ENCODE measurements at regions not wholly inside any gene's neighbourhood (a gene's known extent, or its start where the extent isn't known, plus 50 kb on each side); places are given as distances from the start of the nearest gene placed in this dataset.
"Not testable (repeated sequence)": the region's sequence is repeated elsewhere in the genome, so short reads cannot be mapped to it uniquely, and the experiment has no call there.

DNA sequence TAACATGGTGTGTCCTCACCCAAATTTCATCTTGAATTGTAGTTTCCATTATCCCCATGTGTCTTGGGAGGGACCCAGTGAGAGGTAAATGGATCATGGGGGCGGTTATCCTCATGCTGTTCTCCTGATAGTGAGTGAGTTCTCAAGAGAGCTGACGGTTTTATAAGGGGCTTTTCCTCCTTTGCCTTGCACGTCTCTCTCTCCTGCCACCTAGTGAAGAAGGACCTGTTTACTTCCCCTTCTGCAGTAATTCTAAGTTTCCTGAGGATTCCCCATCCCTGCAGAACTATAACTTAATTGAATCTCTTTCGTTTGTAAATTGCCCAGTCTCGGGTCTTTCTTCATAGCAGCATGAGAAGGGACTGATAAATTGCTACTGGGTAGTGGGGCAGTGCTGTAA, 789.3 kb downstream of the FRK start:
- ATAC-seq = no peak
- no peak overlapping the region for H3K4me3 Mint-ChIP-seq
- no peaks in the 10 kb centered on the region for H3K4me1 Mint-ChIP-seq
- H3K27me3 Mint-ChIP-seq = no peaks in the 10 kb centered on the region
- H3K27ac Mint-ChIP-seq = no peak overlapping the region
- no peaks in the 10 kb centered on the region for H3K36me3 Mint-ChIP-seq (ENCODE audit: low read depth)
- no peak for DNase-seq
- H3K9me3 Mint-ChIP-seq = peaks cover 9% of the 10 kb centered on the region

GRCh38 chr6:115270953-115271352, 789.7 kb downstream of the FRK start:
- no peak for ATAC-seq
- H3K9me3 Mint-ChIP-seq = peaks cover 13% of the 10 kb centered on the region
- H3K27me3 Mint-ChIP-seq = no peaks in the 10 kb centered on the region
- H3K36me3 Mint-ChIP-seq (ENCODE audit: low read depth) = no peaks in the 10 kb centered on the region
- no peak overlapping the region for H3K4me3 Mint-ChIP-seq
- no peak for DNase-seq
- no peaks in the 10 kb centered on the region for H3K4me1 Mint-ChIP-seq
- H3K27ac Mint-ChIP-seq = no peak overlapping the region

GRCh38 chr6:115241373-115241772, 819.3 kb downstream of the FRK start:
- H3K36me3 Mint-ChIP-seq (ENCODE audit: low read depth) = no peaks in the 10 kb centered on the region

GRCh38 chr6:115221198-115221597, 839.5 kb downstream of the FRK start:
- peaks cover 36% of the 10 kb centered on the region for H3K9me3 Mint-ChIP-seq

More at GRCh38 chr6:115241373-115241772, 819.3 kb downstream of the FRK start:
- Mint-ChIP-seq H3K4me1 (no peaks in the 10 kb centered on the region), H3K27me3 (no peaks in the 10 kb centered on the region), H3K27ac (no peak overlapping the region), H3K9me3 (peaks cover 8% of the 10 kb centered on the region), H3K4me3 (no peak overlapping the region)
- ATAC-seq = no peak
- no peak for DNase-seq

GRCh38 chr6:115220551-115221159, 840.0 kb downstream of the FRK start:
- Mint-ChIP-seq H3K27me3 (no peaks in the 10 kb centered on the region), H3K4me3 (no peak overlapping the region), H3K27ac (no peak overlapping the region), H3K9me3 (peaks cover 41% of the 10 kb centered on the region), H3K36me3 (ENCODE audit: low read depth) (no peaks in the 10 kb centered on the region), H3K4me1 (no peaks in the 10 kb centered on the region)
- no peak for DNase-seq
- ATAC-seq = no peak

More at GRCh38 chr6:115221198-115221597, 839.5 kb downstream of the FRK start:
- Mint-ChIP-seq H3K27ac (no peak overlapping the region), H3K36me3 (ENCODE audit: low read depth) (no peaks in the 10 kb centered on the region), H3K4me3 (no peak overlapping the region), H3K4me1 (no peaks in the 10 kb centered on the region), H3K27me3 (no peaks in the 10 kb centered on the region)
- DNase-seq (no peak), ATAC-seq (no peak)

GRCh38 chr6:115219645-115220044, 841.0 kb downstream of the FRK start:
- H3K27me3 Mint-ChIP-seq = no peaks in the 10 kb centered on the region
- no peak overlapping the region for H3K27ac Mint-ChIP-seq
- peaks cover 42% of the 10 kb centered on the region for H3K9me3 Mint-ChIP-seq
- no peaks in the 10 kb centered on the region for H3K4me1 Mint-ChIP-seq
- no peaks in the 10 kb centered on the region for H3K36me3 Mint-ChIP-seq (ENCODE audit: low read depth)
- DNase-seq = no peak
- no peak overlapping the region for H3K4me3 Mint-ChIP-seq
- no peak for ATAC-seq

DNA sequence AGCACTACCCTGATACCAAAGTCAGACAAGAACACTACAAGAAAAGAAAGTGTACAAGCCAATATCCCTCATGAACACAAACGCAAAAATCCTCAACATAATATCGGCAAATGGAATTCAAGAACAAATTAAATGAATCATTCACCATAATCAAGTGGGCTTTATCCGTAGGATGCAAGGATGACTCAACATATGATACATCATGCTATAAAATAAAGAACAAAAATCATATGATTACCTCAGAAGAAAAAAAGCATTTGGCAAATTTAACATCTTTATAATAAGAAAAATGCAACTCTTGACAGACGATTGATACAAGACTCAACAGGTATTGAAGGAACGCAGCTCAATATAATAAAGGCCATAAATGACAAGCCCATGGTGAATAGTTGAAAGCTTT, 843.9 kb downstream of the FRK start:
- no peaks in the 10 kb centered on the region for H3K36me3 Mint-ChIP-seq (ENCODE audit: low read depth)
- no peak overlapping the region for H3K4me3 Mint-ChIP-seq
- no peak overlapping the region for H3K27ac Mint-ChIP-seq
- H3K9me3 Mint-ChIP-seq = peaks cover 48% of the 10 kb centered on the region
- no peaks in the 10 kb centered on the region for H3K27me3 Mint-ChIP-seq
- ATAC-seq = no peak
- H3K4me1 Mint-ChIP-seq = no peaks in the 10 kb centered on the region
- DNase-seq = no peak

DNA sequence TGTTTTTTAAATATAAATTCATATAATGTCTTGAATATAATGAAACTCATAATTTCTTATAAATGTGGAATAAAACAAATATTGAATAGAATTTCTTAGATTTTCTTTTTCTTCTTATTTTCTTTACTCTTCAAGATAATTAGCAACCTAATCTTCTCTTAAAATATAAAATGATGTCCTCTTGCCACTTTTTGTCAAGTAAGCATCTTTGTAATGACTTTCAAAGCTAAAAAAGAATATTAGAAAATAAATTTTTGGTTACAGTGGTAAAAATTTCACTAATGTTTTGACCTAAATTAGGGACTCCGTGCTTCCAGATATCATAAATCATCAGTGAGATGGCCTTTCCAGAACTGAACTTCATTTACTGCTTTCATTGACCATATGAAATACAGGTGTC, 846.4 kb downstream of the FRK start:
- Mint-ChIP-seq H3K4me3 (no peak overlapping the region), H3K36me3 (ENCODE audit: low read depth) (no peaks in the 10 kb centered on the region), H3K27ac (no peak overlapping the region), H3K9me3 (peaks cover 41% of the 10 kb centered on the region), H3K4me1 (no peaks in the 10 kb centered on the region), H3K27me3 (no peaks in the 10 kb centered on the region)
- ATAC-seq (no peak), DNase-seq (no peak)

DNA sequence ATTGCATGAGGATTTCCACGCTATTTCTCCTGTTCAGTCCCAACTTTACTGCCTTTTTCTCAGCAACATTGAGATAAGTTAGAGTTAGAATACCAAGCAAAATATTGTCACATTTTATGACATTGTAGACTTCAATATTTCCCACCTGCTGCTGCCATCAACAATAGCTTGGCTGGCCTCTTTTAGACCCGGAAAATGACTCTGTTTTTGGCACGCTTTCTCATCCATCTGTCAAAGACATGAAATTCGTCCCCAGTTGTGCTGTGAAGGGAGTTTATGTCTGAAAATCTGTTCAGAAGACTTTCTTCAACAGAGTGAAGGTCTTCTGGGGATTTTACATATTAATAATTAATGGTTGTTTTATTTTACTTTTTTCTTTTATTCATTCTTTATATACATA, 857.3 kb downstream of the FRK start:
- Mint-ChIP-seq H3K27me3 (no peaks in the 10 kb centered on the region), H3K9me3 (peaks cover 23% of the 10 kb centered on the region), H3K4me1 (no peaks in the 10 kb centered on the region), H3K4me3 (no peak overlapping the region), H3K36me3 (ENCODE audit: low read depth) (no peaks in the 10 kb centered on the region), H3K27ac (no peak overlapping the region)
- DNase-seq (no peak), ATAC-seq (no peak)

- no peak overlapping the region for H3K27ac Mint-ChIP-seq
- DNase-seq (no peak), ATAC-seq (no peak)
- no peaks in the 10 kb centered on the region for H3K27me3 Mint-ChIP-seq
- no peak overlapping the region for H3K4me3 Mint-ChIP-seq
- no peaks in the 10 kb centered on the region for H3K4me1 Mint-ChIP-seq
- H3K9me3 Mint-ChIP-seq = peaks cover 18% of the 10 kb centered on the region
- no peaks in the 10 kb centered on the region for H3K36me3 Mint-ChIP-seq (ENCODE audit: low read depth)
These were observed 852.3 kb upstream of the HS3ST5 start for GRCh38 chr6:115194981-115195638.

DNA sequence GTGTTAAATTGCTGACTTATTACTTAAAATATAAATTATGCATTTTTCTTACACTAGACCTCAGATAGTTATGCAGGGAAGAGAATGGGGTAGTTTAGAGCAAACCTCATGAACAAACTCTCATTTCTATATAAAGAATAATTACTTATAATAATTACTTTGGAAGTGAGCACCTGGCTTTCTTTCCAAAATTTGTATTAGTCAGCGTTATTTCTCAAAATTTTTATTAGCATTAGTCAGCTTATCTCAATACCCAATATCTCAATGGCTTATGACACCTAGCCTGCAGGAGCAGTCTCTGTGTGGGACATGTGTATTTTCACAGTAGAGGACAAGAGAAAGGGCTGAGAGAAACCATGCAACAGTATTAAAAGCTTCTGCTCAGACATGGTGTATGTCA, 849.2 kb upstream of the HS3ST5 start:
- Mint-ChIP-seq H3K4me3 (no peak overlapping the region), H3K36me3 (ENCODE audit: low read depth) (no peaks in the 10 kb centered on the region), H3K27me3 (no peaks in the 10 kb centered on the region), H3K27ac (no peak overlapping the region), H3K4me1 (no peaks in the 10 kb centered on the region), H3K9me3 (peaks cover 7% of the 10 kb centered on the region)
- DNase-seq (no peak), ATAC-seq (no peak)

- no peak for DNase-seq
- H3K27ac Mint-ChIP-seq = no peak overlapping the region
- H3K4me1 Mint-ChIP-seq = no peaks in the 10 kb centered on the region
- no peak overlapping the region for H3K4me3 Mint-ChIP-seq
- H3K27me3 Mint-ChIP-seq = no peaks in the 10 kb centered on the region
- no peaks in the 10 kb centered on the region for H3K36me3 Mint-ChIP-seq (ENCODE audit: low read depth)
- H3K9me3 Mint-ChIP-seq = peaks cover 10% of the 10 kb centered on the region
- ATAC-seq = no peak
These were observed 847.7 kb upstream of the HS3ST5 start for GRCh38 chr6:115190534-115190933.

GRCh38 chr6:115175456-115175855, 832.6 kb upstream of the HS3ST5 start:
- DNase-seq; H3K36me3 Mint-ChIP-seq (ENCODE audit: low read depth); H3K27me3 Mint-ChIP-seq; ATAC-seq; H3K27ac Mint-ChIP-seq; H3K4me1 Mint-ChIP-seq; H3K9me3 Mint-ChIP-seq; H3K4me3 Mint-ChIP-seq: not testable (repeated sequence)

- H3K9me3 Mint-ChIP-seq; H3K4me3 Mint-ChIP-seq; H3K4me1 Mint-ChIP-seq; DNase-seq; ATAC-seq; H3K36me3 Mint-ChIP-seq (ENCODE audit: low read depth); H3K27me3 Mint-ChIP-seq; H3K27ac Mint-ChIP-seq: not testable (repeated sequence)
These were observed 823.1 kb upstream of the HS3ST5 start for GRCh38 chr6:115165912-115166311.

DNA sequence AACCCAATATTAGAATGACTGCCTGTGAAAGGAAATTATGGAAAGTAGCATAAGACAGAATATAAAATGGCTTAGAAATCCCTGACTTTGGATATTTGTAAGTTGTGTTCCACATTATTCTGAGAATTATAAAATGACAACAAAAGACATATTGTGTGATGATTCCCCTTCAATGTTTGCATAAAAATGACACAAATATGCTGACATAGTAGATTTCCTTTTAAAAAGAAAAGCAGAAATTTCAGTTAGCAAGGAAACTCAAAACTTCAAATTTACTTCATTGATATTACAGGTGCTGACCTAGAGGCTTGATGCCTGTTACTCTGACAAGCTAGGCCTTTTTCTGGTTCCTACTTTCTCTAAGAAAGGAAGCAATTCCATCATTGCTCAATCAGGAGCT, 816.9 kb upstream of the HS3ST5 start:
- H3K27me3 Mint-ChIP-seq = no peaks in the 10 kb centered on the region

More for the DNA sequence above, 816.9 kb upstream of the HS3ST5 start:
- ATAC-seq (no peak), DNase-seq (no peak)
- no peaks in the 10 kb centered on the region for H3K4me1 Mint-ChIP-seq
- peaks cover 5% of the 10 kb centered on the region for H3K9me3 Mint-ChIP-seq
- no peaks in the 10 kb centered on the region for H3K36me3 Mint-ChIP-seq (ENCODE audit: low read depth)
- H3K27ac Mint-ChIP-seq = no peak overlapping the region
- H3K4me3 Mint-ChIP-seq = no peak overlapping the region
